HepG2 (cell line): ENCODE measurements at regions not wholly inside any gene's neighbourhood (a gene's known extent, or its start where the extent isn't known, plus 50 kb on each side); places are given as distances from the start of the nearest gene placed in this dataset.

Experiments used
- AGO1 ChIP-seq: fragments of 200-400 bp; formaldehyde crosslinking; IDR thresholded peaks from 2 replicates; pipeline ENCODE4 v1.6.1; 2017; ENCODE audit warnings: mild to moderate bottlenecking, low read depth, low read length, moderate library complexity; ENCODE audit not compliant: poor library complexity, severe bottlenecking
- CCDC6 ChIP-seq: sonication (generic); formaldehyde crosslinking; IDR thresholded peaks from 2 replicates; pipeline ENCODE4 v1.8.1; 2022; ENCODE audit warnings: mild to moderate bottlenecking, missing genetic modification reagents, moderate library complexity
- GABPB1 ChIP-seq: IDR thresholded peaks from 2 replicates; pipeline ENCODE4 v1.6.1; 2016; ENCODE audit warnings: mild to moderate bottlenecking, missing genetic modification reagents, moderate library complexity, missing compliant biosample characterization
- GTF3A ChIP-seq: sonication (generic); formaldehyde crosslinking; conservative IDR thresholded peaks from 2 replicates; pipeline ENCODE4 v1.4.0; 2020; ENCODE audit warnings: mild to moderate bottlenecking, missing genetic modification reagents
- ISX ChIP-seq: sonication (generic); formaldehyde crosslinking; conservative IDR thresholded peaks from 2 replicates; pipeline ENCODE4 v1.5.0; 2020; ENCODE audit warnings: missing genetic modification reagents
- MTERF4 ChIP-seq: sonication (generic); formaldehyde crosslinking; IDR thresholded peaks from 2 replicates; pipeline ENCODE4 v1.8.0; 2023; ENCODE audit warnings: mild to moderate bottlenecking, missing genetic modification reagents
- MYPOP ChIP-seq: sonication (generic); formaldehyde crosslinking; IDR thresholded peaks from 2 replicates; pipeline ENCODE4 v1.8.1; 2023; ENCODE audit warnings: mild to moderate bottlenecking, moderate library complexity, missing genetic modification reagents
- ONECUT2 ChIP-seq: sonication (generic); formaldehyde crosslinking; IDR thresholded peaks from 2 replicates; pipeline ENCODE4 v1.4.0; 2020; ENCODE audit warnings: missing genetic modification reagents
- PHB2 ChIP-seq: fragments of 450-650 bp; IDR thresholded peaks from 2 replicates; pipeline ENCODE4 v1.6.1; 2018; ENCODE audit not compliant: partially characterized antibody
- RFXANK ChIP-seq: IDR thresholded peaks from 2 replicates; pipeline ENCODE4 v1.6.1; 2016
- RXRA ChIP-seq: sonication (generic); formaldehyde crosslinking; IDR thresholded peaks from 2 replicates; pipeline ENCODE4 v1.5.1; 2020; ENCODE audit warnings: missing genetic modification reagents
- SKIL ChIP-seq: sonication (generic); formaldehyde crosslinking; IDR thresholded peaks from 2 replicates; pipeline ENCODE4 v1.8.0; 2022; ENCODE audit warnings: missing genetic modification reagents, mild to moderate bottlenecking, moderate library complexity, borderline replicate concordance
- ZBTB21 ChIP-seq: sonication (generic); formaldehyde crosslinking; IDR thresholded peaks from 2 replicates; pipeline ENCODE4 v1.4.0; 2020; ENCODE audit warnings: missing genetic modification reagents
- ZFP36 ChIP-seq: fragments of 150-350 bp; IDR thresholded peaks from 2 replicates; pipeline ENCODE4 v1.6.1; 2018; ENCODE audit warnings: borderline replicate concordance, low read length, low read depth; ENCODE audit not compliant: partially characterized antibody
- ZFP41 ChIP-seq: sonication (generic); formaldehyde crosslinking; IDR thresholded peaks from 2 replicates; pipeline ENCODE4 v1.4.0; 2020; ENCODE audit warnings: mild to moderate bottlenecking, missing genetic modification reagents, borderline replicate concordance
- ZNF280D ChIP-seq: sonication (generic); formaldehyde crosslinking; IDR thresholded peaks from 2 replicates; pipeline ENCODE4 v1.5.1; 2020; ENCODE audit warnings: mild to moderate bottlenecking, missing genetic modification reagents
- ZNF34 ChIP-seq: sonication (generic); formaldehyde crosslinking; IDR thresholded peaks from 2 replicates; pipeline ENCODE4 v1.4.0; 2020; ENCODE audit warnings: mild to moderate bottlenecking, missing genetic modification reagents, borderline replicate concordance
- TF ChIP-seq, protein P1 (sequence below): sonication (generic); formaldehyde crosslinking; IDR thresholded peaks from 2 replicates; pipeline ENCODE4 v1.8.0; 2022; ENCODE audit warnings: low read depth, missing genetic modification reagents

DNA sequence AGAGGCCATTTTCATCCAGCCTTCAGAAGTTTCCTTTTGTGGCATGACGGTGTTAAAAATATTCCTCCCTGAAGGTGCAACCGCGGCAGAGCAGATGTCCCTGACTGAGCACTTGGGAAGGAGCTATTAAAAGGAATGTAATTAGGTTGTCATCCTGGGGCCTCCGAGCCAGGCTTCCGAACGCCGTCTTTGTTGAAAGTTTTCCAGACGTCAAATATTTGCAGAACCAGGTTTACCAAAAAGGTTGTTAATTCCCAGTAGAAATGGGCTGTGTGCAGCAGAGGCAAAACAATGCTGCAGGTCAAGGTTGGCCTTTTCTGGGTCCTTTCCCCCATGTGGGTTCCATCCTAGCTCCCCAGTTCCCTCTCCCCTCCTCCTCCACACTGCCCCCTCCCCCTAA is 88.8 kb upstream of the CALM2 start (continued):
- TF ChIP-seq MTERF4 (CRISPR knock-in tag) = no peak
- no peak for TF ChIP-seq RFXANK
- TF ChIP-seq ISX (CRISPR knock-in tag) = no peak
- no peak for TF ChIP-seq ONECUT2 (CRISPR knock-in tag)
- TF ChIP-seq RXRA (CRISPR knock-in tag) = peak; percentile 64; the same call in 1 of the 2 replicates
- no peak for TF ChIP-seq ZBTB21
- TF ChIP-seq ZNF34 = no peak
- no peak for TF ChIP-seq AGO1
- peak; percentile 83; the same call in 1 of the 2 replicates for TF ChIP-seq SKIL (CRISPR knock-in tag)
- TF ChIP-seq CCDC6 (CRISPR knock-in tag) = no peak
- no peak for TF ChIP-seq MYPOP (CRISPR knock-in tag)
- TF ChIP-seq, protein P1, sequence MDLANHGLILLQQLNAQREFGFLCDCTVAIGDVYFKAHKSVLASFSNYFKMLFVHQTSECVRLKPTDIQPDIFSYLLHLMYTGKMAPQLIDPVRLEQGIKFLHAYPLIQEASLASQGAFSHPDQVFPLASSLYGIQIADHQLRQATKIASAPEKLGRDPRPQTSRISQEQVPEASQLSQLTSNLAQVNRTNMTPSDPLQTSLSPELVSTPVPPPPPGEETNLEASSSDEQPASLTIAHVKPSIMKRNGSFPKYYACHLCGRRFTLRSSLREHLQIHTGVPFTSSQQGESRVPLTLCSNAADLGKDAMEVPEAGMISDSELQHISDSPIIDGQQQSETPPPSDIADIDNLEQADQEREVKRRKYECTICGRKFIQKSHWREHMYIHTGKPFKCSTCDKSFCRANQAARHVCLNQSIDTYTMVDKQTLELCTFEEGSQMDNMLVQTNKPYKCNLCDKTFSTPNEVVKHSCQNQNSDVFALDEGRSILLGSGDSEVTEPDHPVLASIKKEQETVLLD (CRISPR knock-in tag) = no peak
- TF ChIP-seq ZNF280D (CRISPR knock-in tag) = no peak
- no peak for TF ChIP-seq ZFP41
- no peak for TF ChIP-seq PHB2
- no peak for TF ChIP-seq ZFP36
- no peak for TF ChIP-seq GABPB1
- no peak for TF ChIP-seq GTF3A (CRISPR knock-in tag)
